GM21367 (cell line): ENCODE measurements at regions not wholly inside any gene's neighbourhood (a gene's known extent, or its start where the extent isn't known, plus 50 kb on each side); places are given as distances from the start of the nearest gene placed in this dataset.

Experiments
- ATAC-seq: cut with Tn5 transposase; IDR thresholded peaks from one replicate; pipeline ENCODE4 v1.9.1; 2021; ENCODE audit not compliant: unreplicated experiment

DNA sequence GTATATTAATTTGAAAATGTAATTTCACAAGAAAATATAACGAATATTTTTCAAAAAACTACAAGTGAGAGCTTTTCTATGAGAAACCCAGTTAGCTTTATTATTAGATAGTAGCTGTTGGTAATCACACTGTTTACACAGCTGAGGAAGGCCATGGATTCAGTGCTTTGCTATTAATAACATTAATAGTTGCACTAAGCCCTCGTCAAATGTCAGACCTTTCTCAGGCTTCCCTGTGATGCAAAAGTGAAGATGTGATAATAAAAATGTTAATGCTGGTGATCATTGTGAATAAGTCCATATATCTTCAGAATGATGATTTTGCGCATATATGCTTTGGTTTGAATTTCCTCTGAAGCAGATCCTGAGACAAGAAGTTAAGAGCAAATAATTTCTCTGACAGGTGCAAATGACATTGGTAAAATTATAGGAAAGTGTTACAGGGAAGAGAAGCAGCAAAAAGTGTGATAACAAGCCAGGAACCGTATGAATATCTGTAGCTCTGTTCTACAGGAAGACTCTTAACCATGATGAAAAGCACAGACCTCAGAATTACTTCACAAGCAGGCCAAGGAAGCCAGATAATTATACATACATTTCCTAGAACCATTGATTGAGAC is 56.5 kb upstream of the CNTN6 start:
- ATAC-seq, result no peak

GRCh38 chr3:1037631-1038030 is 55.2 kb upstream of the CNTN6 start:
- ATAC-seq, result no peak
